Panc1 (cell line): ENCODE measurements at regions not wholly inside any gene's neighbourhood (a gene's known extent, or its start where the extent isn't known, plus 50 kb on each side); places are given as distances from the start of the nearest gene placed in this dataset.

Experiments
- ATAC-seq: fragments of 200-7000 bp; cut with Tn5 transposase; 2 replicates; pipeline ENCODE4 v1.9.1; 2020; ENCODE audit warnings: mild to moderate bottlenecking, moderate library complexity
- BruUV-seq: library from RNA; stranded (reverse); fragments of 400-500 nt; replicated peaks from 2 replicates; lab custom pipeline; 2021; lab: Mats Ljungman, UMichigan
- CTCF ChIA-PET: fragments of 300-600 bp; sonication (Branson Sonifier 250); formaldehyde crosslinking; loops from one replicate; lab custom pipeline; 2022; ENCODE audit warnings: antibody characterized with exemption; lab: Charles Lee
- POLR2A ChIA-PET: fragments of 300-600 bp; sonication (Branson Sonifier 250); formaldehyde crosslinking; loops from one replicate; lab custom pipeline; 2022; ENCODE audit warnings: antibody characterized with exemption; lab: Charles Lee
- DNase-seq: peaks from one replicate; pipeline ENCODE4 v3.0.0-alpha.2; 2010; ENCODE audit warnings: low read depth, low spot score
- H3K27ac ChIP-seq: 2 replicates; pipeline ENCODE4 v1.5.1; 2011; ENCODE audit warnings: mild to moderate bottlenecking, low read length, inconsistent platforms
- H3K27me3 ChIP-seq: fragments of 200-500 bp; sonication (Bioruptor generic); 2 replicates; pipeline ENCODE4 v1.6.0; 2014; ENCODE audit warnings: low read length, inconsistent platforms; ENCODE audit not compliant: control insufficient read depth, insufficient read depth
- H3K36me3 ChIP-seq: fragments of 200-500 bp; sonication (Bioruptor generic); 2 replicates; pipeline ENCODE4 v1.5.1; 2014; ENCODE audit warnings: inconsistent platforms, mild to moderate bottlenecking, low read length, moderate library complexity; ENCODE audit not compliant: control insufficient read depth, insufficient read depth
- H3K4me1 ChIP-seq: 2 replicates; pipeline ENCODE4 v1.5.1; 2011; ENCODE audit warnings: inconsistent platforms, mild to moderate bottlenecking, low read length, moderate library complexity; ENCODE audit not compliant: control insufficient read depth, insufficient read depth
- H3K4me3 ChIP-seq, 2 experiments: 2 replicates each; pipeline ENCODE4 v1.5.1; 2011 to 2012; ENCODE audit warnings: low read depth in 2 of 2, low read length in 2 of 2, mild to moderate bottlenecking in 2 of 2, inconsistent platforms in 1 of 2, moderate library complexity in 1 of 2
- H3K9me3 ChIP-seq: fragments of 200-500 bp; sonication (Bioruptor generic); 2 replicates; pipeline ENCODE4 v1.5.1; 2014; ENCODE audit warnings: low read depth, mild to moderate bottlenecking, inconsistent platforms, low read length, moderate library complexity; ENCODE audit not compliant: control insufficient read depth, insufficient read depth
- CTCF ChIP-seq: fragments of 450-650 bp; IDR thresholded peaks from 2 replicates; pipeline ENCODE4 v1.5.1; 2017; ENCODE audit warnings: mild to moderate bottlenecking
- POLR2AphosphoS5 ChIP-seq: IDR thresholded peaks from 2 replicates; pipeline ENCODE4 v1.6.1; 2012; ENCODE audit warnings: mild to moderate bottlenecking, low read depth, low read length, moderate library complexity
- REST ChIP-seq, 2 experiments: IDR thresholded peaks; 2 replicates each; pipeline ENCODE4 v1.6.1; 2011 to 2012; ENCODE audit warnings: low read depth in 2 of 2, control low read depth in 1 of 2, low read length in 1 of 2, mild to moderate bottlenecking in 1 of 2, moderate library complexity in 1 of 2; ENCODE audit not compliant: insufficient read depth in 1 of 2
- SIN3A ChIP-seq: IDR thresholded peaks from 2 replicates; pipeline ENCODE4 v1.6.1; 2012; ENCODE audit warnings: low read depth, mild to moderate bottlenecking, low read length, moderate library complexity, borderline replicate concordance; ENCODE audit not compliant: insufficient read depth
- TCF7L2 ChIP-seq: IDR thresholded peaks from 2 replicates; pipeline ENCODE4 v1.6.1; 2011; ENCODE audit warnings: mild to moderate bottlenecking, low read depth, low read length, inconsistent platforms
- in situ Hi-C: cut with HindIII; loops from 2 replicates; pipeline ENCODE4 v1.10.0; 2016; ENCODE audit warnings: low sequenced_read_pairs, low pct_unique_long_range_greater_than_20kb
- intact Hi-C: fragments of 100-400 bp; cut with micrococcal nuclease; formaldehyde crosslinking; loops from one replicate; pipeline ENCODE4 v1.10.0; 2022; ENCODE audit not compliant: unreplicated experiment

GRCh38 chr4:175033162-175033561, 115.0 kb downstream of the ADAM29 start:
- POLR2A ChIA-PET, result no interaction called here
- in situ Hi-C loops, result no loop called here
- no peaks in the 10 kb centered on the region for H3K27me3 ChIP-seq
- no peaks in the 10 kb centered on the region for H3K4me1 ChIP-seq
- no TSS peak for BruUV-seq
- H3K9me3 ChIP-seq, result no peaks in the 10 kb centered on the region
- ATAC-seq, result no peak
- CTCF ChIA-PET, result no interaction called here
- H3K27ac ChIP-seq, result no peak overlapping the region
- H3K36me3 ChIP-seq, result no peaks in the 10 kb centered on the region
- H3K4me3 ChIP-seq, result no peak overlapping the region
- TF ChIP-seq CTCF (no peak), TCF7L2 (no peak), REST (IDR thresholded peaks at IDR 0.05; ENCODE audit: insufficient read depth in 1 of 2, low read depth in 2 of 2, low read length in 1 of 2) (no peak), SIN3A (no peak), POLR2AphosphoS5 (no peak)
- DNase-seq, result no peak
- intact Hi-C loops, result no loop called here

GRCh38 chr4:175034007-175034406, 115.8 kb downstream of the ADAM29 start:
- no peak for DNase-seq
- Histone ChIP-seq H3K36me3 (no peaks in the 10 kb centered on the region), H3K4me1 (no peaks in the 10 kb centered on the region), H3K27ac (no peak overlapping the region), H3K4me3 (no peak overlapping the region), H3K9me3 (no peaks in the 10 kb centered on the region), H3K27me3 (no peaks in the 10 kb centered on the region)
- ATAC-seq, result no peak
- TF ChIP-seq POLR2AphosphoS5 (no peak), TCF7L2 (no peak), REST (IDR thresholded peaks at IDR 0.05; ENCODE audit: insufficient read depth in 1 of 2, low read depth in 2 of 2, low read length in 1 of 2) (no peak), SIN3A (no peak), CTCF (no peak)
- CTCF ChIA-PET, result no interaction called here
- BruUV-seq, result no TSS peak
- intact Hi-C loops (no loop called here), in situ Hi-C loops (no loop called here)
- POLR2A ChIA-PET, result no interaction called here
